Type B pancreatic cell (in vitro differentiated cells): ENCODE measurements at regions not wholly inside any gene's neighbourhood (a gene's known extent, or its start where the extent isn't known, plus 50 kb on each side); places are given as distances from the start of the nearest gene placed in this dataset.
"Not testable (repeated sequence)": the region's sequence is repeated elsewhere in the genome, so short reads cannot be mapped to it uniquely, and the experiment has no call there.

Experiments used
- DNase-seq: peaks from one replicate; pipeline ENCODE4 v3.0.0; 2021; ENCODE audit warnings: mixed read lengths; ENCODE audit not compliant: unreplicated experiment; ENCODE audit errors: extremely low spot score
- H3K27ac Mint-ChIP-seq: 2 replicates; pipeline ENCODE4 v1.8.0; 2021; ENCODE audit warnings: mild to moderate bottlenecking, mixed read lengths
- H3K27me3 Mint-ChIP-seq: 2 replicates; pipeline ENCODE4 v1.8.0; 2021; ENCODE audit warnings: mixed read lengths
- H3K36me3 Mint-ChIP-seq: 2 replicates; pipeline ENCODE4 v1.8.0; 2021; ENCODE audit warnings: mixed read lengths
- H3K4me1 Mint-ChIP-seq: one replicate; pipeline ENCODE4 v1.8.0; 2021; ENCODE audit warnings: mixed read lengths; ENCODE audit not compliant: unreplicated experiment
- H3K4me3 Mint-ChIP-seq: 2 replicates; pipeline ENCODE4 v1.8.0; 2021; ENCODE audit warnings: mild to moderate bottlenecking, mixed read lengths
- H3K9me3 Mint-ChIP-seq: 2 replicates; pipeline ENCODE4 v1.8.0; 2021; ENCODE audit warnings: mixed read lengths
- CTCF ChIP-seq: fragments of 200-600 bp; sonication (generic); conservative IDR thresholded peaks from 2 replicates; pipeline ENCODE4 v1.5.0; 2021; ENCODE audit warnings: antibody characterized with exemption, mild to moderate bottlenecking

GRCh38 chr6:144793744-144794143, 508.6 kb downstream of the UTRN start:
- H3K27ac Mint-ChIP-seq: no peak overlapping the region
- no peaks in the 10 kb centered on the region for H3K9me3 Mint-ChIP-seq
- H3K27me3 Mint-ChIP-seq: no peaks in the 10 kb centered on the region
- no peaks in the 10 kb centered on the region for H3K4me1 Mint-ChIP-seq
- no peak overlapping the region for H3K4me3 Mint-ChIP-seq
- no peak for DNase-seq
- TF ChIP-seq CTCF: no peak
- H3K36me3 Mint-ChIP-seq: peaks cover 31% of the 10 kb centered on the region

- H3K9me3 Mint-ChIP-seq, H3K4me3 Mint-ChIP-seq, H3K27me3 Mint-ChIP-seq, H3K4me1 Mint-ChIP-seq, H3K27ac Mint-ChIP-seq, DNase-seq: not testable (repeated sequence)
- peaks cover 38% of the 10 kb centered on the region for H3K36me3 Mint-ChIP-seq
These were observed 509.9 kb downstream of the UTRN start for GRCh38 chr6:144795022-144795421.

GRCh38 chr6:144796070-144796469, 510.9 kb downstream of the UTRN start:
- Mint-ChIP-seq H3K27ac (no peak overlapping the region), H3K27me3 (no peaks in the 10 kb centered on the region), H3K4me1 (no peaks in the 10 kb centered on the region), H3K36me3 (peaks cover 38% of the 10 kb centered on the region), H3K4me3 (no peak overlapping the region), H3K9me3 (peaks cover 5% of the 10 kb centered on the region)
- DNase-seq: no peak
- no peak for TF ChIP-seq CTCF

GRCh38 chr6:144797881-144798589, 512.9 kb downstream of the UTRN start:
- H3K27ac Mint-ChIP-seq: no peak overlapping the region
- DNase-seq: no peak
- no peaks in the 10 kb centered on the region for H3K4me1 Mint-ChIP-seq

GRCh38 chr6:144804246-144804790, 519.2 kb downstream of the UTRN start:
- no peak for DNase-seq
- Mint-ChIP-seq H3K9me3 (peaks cover 1% of the 10 kb centered on the region), H3K27me3 (no peaks in the 10 kb centered on the region), H3K4me1 (peaks cover 9% of the 10 kb centered on the region), H3K4me3 (no peak overlapping the region), H3K36me3 (peaks cover 13% of the 10 kb centered on the region), H3K27ac (no peak overlapping the region)
- TF ChIP-seq CTCF: no peak

More at GRCh38 chr6:144797881-144798589, 512.9 kb downstream of the UTRN start:
- TF ChIP-seq CTCF: no peak
- Mint-ChIP-seq H3K9me3 (peaks cover 5% of the 10 kb centered on the region), H3K27me3 (no peaks in the 10 kb centered on the region), H3K4me3 (no peak overlapping the region), H3K36me3 (peaks cover 36% of the 10 kb centered on the region)

- Mint-ChIP-seq H3K27ac (peak overlapping the region; percentile 2), H3K4me1 (peaks cover 9% of the 10 kb centered on the region), H3K36me3 (peaks cover 12% of the 10 kb centered on the region), H3K4me3 (no peak overlapping the region), H3K9me3 (no peaks in the 10 kb centered on the region), H3K27me3 (no peaks in the 10 kb centered on the region)
- TF ChIP-seq CTCF: no peak
- DNase-seq: no peak
These were observed 519.9 kb downstream of the UTRN start for GRCh38 chr6:144805049-144805448.
